CMK (cell line): ENCODE measurements at regions not wholly inside any gene's neighbourhood (a gene's known extent, or its start where the extent isn't known, plus 50 kb on each side); places are given as distances from the start of the nearest gene placed in this dataset.
A peak's percentile ranks its signal among the peaks of the same experiment; 100 is the strongest.
"Not testable (repeated sequence)": the region's sequence is repeated elsewhere in the genome, so short reads cannot be mapped to it uniquely, and the experiment has no call there.

Experiments
- DNase-seq: peaks from one replicate; pipeline ENCODE4 v3.0.0-alpha.2; 2010; ENCODE audit warnings: low read depth

DNA sequence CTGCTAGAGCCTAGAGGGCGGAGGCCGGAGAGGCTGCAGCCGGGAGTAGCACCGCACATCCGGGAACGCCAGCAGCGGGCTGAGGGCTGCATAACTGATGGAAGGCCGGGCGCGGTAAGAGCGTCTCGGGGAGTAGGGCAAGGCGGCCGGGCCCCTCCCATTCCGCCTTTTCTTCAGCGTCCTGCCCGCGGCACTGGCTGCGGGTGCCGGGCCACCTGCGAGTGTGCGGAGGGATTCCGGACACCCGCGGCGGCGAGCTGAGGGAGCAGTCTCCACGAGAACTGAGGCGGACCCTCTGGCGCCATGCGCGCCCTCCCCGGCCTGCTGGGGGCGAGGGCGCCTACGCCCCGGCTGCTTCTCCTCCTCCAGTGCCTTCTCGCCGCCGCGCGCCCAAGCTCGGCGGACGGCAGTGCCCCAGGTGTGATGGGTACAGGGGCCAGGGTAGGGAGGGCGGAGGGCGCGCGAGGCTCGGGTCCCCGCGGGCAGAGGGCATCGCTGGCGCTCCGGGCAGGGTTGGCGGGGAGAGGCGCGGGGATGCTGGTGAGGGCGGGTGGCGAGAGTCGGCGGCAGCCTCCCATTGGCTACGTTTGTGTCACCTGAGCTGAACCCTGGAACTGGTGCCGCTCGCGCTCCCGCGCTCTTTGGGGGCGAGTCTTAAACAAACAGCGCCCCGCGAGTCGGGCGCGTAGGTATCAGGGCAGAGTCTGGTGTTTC, 334.4 kb downstream of the SRGAP2C start:
- peak; percentile 59 for DNase-seq

DNA sequence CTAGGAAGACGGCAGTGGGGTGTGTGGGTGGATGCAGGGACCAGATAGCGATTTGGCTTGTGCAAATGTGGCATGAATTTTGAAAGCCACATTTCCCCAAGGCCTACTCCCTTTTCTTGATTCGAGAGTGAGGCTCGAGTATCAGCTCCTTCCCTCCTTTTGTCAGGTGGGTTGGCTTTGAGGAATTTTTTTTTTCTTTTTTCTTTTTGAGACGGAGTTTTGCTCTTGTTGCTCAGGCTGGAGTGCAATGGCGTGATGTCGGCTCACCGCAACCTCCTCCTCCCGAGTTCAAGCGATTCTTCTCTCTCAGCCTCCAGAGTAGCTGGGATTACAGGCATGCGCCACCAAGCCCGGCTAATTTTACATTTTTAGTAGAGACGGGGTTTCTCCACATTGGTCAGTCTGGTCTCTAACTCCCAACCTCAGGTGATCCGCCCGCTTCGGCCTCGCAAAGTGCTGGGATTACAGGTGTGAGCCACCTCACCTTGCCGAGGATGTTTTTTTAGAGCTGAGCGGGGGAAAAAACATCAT, 335.0 kb downstream of the SRGAP2C start:
- DNase-seq = not testable (repeated sequence)

DNA sequence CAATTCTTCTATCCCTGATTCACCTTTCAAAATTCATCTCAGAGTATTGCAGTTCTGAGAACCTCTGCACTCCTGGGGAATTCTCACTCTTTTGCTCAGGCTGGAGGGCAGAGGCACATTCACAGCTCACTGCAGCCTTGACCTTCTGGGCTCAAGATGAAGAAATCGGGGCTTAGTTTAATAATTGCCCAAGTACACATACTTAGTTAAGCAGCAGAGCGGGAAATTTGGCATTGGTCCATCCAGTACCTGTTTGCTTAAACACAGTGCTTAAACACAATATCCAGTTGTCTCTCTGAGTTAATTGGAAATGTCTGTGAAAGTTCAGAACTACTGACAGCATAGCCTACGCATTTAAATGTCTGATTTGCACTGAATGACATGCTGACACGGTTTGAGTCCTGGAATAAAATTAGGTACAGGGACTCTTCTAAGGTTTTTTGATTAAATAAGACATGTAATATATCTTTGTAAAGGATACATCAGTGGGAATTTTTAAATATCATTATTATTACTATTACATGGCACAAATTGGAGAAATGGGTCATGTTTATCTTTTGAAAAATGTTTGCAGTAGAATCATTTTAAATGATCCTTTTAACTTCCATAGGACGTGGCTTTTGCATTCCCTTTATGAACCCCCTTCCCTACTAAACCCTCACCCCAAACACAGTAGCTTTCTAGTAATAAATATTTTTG, 337.4 kb downstream of the SRGAP2C start:
- DNase-seq = no peak

DNA sequence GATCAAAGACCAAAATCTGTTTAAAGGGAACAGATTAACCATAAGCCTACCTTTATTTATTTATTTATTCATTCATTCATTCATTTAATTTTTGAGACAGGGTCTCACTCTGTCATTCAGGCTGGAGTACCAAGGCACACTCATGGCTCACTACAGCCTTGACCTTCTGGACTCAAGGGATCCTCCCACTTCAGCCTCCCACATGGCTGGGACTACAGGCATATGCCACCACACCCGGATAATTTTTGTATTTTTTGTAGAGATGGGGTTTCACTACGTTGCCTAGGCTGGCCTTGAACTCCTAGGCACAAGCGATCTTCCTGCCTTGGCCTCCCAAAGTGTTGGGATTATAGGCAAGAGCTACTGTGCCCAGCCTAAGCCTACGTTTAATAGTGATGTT, 338.3 kb downstream of the SRGAP2C start:
- not testable (repeated sequence) for DNase-seq

DNA sequence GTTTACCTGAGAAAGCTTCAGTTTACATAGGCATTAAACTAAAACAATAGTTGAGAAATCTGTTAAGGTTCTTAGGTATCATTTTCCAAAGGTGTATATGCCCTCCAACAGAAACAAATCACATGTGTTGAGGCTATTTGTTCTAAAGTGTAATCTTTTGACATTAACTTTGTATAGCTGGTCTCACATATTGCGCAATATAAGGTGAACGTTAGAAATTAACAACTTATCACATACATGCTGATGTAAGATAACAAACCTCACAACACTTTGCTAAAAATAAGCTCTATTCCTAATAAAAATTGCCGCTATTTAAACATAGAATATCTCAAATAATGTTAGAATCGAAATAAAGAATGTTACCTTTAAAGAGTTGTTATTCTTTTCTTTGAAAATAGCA, 340.6 kb downstream of the SRGAP2C start:
- no peak for DNase-seq

DNA sequence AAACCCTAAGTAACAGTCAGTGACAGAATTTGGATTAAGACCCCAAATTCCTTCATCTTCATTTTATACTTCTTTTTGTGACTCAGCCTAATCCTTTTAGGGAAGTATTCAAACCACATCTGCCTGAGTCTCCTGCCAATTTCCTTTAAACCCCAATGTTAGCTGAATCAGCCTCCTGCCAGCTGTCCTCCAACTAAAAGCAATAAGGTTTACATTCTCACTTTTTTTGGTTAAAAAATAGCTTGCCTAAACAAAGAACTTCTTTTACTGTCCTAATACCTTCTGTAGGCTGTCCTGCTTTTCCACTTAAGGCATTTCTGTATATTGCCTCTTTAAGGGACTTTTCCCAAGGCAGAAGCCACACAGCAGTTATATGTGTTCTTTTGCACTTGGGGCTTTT, 344.2 kb downstream of the SRGAP2C start:
- DNase-seq = not testable (repeated sequence)

DNA sequence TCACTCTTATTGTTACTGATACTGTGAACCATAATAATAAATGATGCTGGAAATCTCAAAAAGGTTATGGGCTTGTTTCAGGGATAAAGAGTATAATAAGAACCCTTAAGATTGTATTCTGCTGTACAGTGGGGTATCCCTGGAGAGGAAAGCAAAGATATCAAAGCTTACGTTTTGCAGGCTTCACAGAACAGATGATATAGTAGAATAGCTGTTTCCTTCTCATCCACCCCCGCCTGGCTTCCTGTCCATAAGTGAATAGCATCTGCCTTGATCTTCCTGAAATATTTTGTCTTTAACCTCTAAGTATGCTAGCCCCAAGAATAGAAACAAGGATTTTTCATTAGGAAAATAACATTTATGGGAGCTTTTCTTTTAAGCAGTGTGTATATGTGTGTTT, 345.3 kb downstream of the SRGAP2C start:
- not testable (repeated sequence) for DNase-seq

DNA sequence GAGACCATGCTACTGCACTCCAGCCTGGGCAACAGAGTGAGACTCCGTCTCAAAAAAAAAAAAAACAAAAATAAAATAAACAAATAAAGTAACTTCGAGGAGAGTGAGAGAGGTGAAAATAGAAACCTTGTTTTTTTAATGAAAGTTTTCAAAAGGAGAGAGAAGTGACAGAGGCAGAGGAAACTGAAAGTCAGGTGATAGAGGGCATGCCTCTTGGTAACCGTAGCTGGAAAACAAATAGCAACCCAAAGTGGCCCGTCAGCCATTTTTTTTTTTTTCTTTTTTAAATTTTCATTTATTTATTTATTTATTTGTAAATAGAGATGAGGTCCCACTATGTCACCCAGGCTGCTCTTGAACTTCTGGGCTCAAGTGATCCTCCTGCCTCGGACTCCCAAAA, 347.0 kb downstream of the SRGAP2C start:
- not testable (repeated sequence) for DNase-seq

DNA sequence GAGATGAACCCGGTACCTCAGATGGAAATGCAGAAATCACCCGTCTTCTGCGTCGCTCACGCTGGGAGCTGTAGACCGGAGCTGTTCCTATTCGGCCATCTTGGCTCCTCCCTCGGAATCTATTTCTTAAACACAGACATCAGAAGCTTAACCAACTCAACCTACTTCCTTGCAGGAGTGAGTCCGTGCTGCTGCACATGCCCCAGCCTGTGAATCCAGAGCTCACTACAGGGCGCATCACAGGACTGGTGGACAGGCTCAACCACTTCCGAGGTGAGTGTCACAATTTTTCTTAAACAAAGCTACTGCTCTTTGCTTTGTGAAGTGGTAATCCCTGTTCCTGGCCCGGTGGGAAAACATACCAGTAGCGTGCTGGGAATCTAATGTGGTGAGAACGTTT, 353.4 kb downstream of the SRGAP2C start:
- DNase-seq = not testable (repeated sequence)

DNA sequence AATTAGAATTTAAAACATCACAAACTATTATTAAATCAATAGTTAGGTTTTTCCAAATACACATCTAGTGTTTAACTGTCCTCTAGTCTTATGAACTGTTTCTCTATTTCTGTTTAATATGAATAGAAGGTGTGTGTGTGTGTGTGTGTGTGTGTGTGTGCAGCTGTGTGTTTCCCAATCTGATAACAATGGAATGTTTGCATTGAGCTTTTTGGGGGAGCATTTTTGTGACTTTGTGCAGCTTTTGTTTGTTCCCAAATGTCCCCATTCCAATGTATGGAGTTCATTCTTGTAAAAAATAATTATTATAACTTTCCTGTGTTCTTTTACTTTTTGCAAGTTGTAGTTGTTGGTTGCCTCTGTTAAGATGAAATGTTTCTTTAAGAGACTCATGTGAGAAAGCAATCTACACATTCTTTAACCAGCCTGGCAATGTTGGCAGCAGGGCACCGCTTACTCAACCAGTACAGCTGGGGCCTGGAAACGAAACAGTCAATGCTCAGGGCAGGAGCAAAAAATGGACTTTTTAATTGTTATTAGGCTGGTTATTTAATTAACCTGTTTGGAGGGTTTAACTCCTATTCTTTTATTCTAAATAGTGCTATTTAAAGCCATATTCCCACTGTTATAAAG, 354.3 kb downstream of the SRGAP2C start:
- DNase-seq = no peak

DNA sequence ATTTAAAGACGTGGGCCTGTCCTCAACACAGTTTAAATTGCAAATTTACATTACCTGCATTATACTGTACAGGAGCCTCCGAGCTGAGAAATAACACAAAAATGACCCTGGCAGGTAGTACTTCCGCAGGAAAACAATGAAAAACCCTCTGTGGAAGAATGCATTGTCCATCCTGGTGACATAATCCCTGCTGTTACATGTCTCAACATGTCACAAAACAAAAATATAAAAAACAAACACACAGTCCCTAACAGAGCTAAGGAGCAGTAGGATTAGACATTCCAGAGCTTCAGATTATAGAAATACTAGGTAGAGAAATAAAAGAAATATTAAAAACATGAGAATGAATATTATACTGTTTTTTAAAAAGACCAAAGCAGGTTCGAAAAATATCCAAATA, 359.2 kb downstream of the SRGAP2C start:
- DNase-seq = not testable (repeated sequence)

DNA sequence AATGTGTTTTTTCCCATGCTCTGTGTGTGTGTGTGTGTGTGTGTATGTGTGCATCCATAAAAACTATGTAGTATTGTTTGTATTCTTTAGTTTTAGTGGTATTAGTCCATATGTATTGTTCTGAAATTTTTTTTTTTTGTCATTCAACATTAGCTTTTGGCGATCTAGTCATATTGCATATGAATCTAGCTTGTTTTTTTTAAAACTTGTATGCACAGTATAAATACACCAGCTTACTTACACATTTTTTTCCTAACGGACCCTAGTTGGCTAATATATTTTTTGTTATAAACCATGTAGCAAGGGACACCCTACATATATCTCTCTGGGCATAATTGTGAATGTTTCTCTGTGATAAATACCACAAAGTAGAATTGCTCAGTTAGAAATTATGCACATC, 359.7 kb downstream of the SRGAP2C start:
- no peak for DNase-seq

DNA sequence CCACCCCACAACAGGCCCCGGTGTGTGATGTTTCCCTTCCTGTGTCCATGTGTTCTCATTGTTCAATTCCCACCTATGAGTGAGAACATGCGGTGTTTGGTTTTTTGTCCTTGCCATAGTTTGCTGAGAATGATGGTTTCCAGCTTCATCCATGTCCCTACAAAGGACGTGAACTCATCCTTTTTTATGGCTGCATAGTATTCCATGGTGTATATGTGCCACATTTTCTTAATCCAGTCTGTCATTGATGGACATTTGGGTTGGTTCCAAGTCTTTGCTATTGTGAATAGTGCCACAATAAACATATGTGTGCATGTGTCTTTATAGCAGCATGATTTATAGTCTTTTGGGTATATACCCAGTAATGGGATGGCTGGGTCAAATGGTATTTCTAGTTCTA, 361.1 kb downstream of the SRGAP2C start:
- not testable (repeated sequence) for DNase-seq

DNA sequence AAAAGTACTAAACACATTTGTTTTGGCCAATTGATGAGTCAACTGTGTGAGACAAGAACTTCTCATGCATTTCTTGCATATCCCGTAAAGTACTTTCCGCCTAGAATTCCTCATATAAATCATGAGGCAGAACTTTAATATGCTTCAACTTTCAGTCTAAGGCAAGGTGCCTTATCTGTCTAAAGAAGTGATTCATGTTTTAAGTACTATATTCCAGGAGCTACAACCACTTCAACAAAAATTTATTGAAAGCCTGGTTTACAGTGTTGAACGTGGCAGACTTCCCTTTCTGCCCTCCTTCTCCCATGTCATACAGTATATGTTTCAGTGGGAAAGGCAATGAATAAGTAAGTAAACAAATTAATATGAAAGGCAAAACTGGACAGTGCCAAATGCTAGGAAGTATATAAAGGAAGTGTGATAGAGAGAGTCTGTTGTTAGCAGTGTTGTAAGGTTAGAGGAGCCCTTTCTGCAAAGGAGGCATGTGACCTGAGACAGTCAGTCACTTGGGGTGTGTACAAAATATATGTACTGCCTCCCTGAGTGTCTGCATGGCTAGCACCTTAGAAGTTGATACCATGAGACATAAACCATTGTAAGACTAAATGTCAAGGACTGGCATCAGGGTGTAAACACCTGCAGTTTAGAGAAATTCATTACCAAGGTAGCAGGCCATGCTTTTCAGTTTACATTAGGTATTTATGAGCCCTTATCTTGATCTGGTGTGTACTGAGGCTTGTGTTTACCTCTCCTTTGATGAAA, 362.2 kb downstream of the SRGAP2C start:
- DNase-seq = no peak

DNA sequence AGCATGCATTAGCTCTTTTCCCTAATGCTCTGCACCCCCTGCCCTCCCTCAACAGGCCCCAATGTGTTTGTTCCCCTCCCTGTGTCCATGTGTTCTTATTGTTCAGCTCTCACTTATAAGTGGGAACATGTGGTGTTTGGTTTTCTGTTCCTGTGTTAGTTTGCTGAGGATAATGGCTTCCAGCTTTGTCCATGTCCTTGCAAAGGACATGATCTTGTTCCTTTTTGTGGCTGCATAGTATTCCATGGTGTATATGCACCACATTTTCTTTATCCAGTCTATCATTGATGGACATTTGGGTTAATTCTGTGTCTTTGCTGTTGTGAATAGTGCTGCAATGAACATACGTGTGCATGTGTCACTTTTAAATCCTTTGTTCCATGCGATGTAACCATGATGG, 363.0 kb downstream of the SRGAP2C start:
- DNase-seq = not testable (repeated sequence)

DNA sequence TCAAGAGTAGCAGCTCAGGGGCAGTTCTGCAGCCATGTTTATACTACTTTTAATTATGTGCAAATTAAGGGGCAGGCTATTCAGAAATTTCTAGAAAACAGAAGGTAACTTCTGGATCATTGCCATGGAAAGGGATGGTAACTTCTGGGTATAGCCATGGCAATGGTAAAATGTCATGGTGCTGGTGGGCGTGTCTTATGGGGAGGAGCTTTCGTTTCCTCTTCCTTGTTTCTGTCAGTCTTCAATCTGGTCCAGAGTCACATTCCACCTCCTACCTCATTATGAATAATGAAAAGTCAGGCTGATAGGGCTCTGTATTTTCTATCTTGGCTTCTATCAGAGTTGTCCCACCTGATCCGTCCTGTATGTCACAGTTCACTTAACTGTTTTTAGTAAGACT, 366.0 kb downstream of the SRGAP2C start:
- not testable (repeated sequence) for DNase-seq

DNA sequence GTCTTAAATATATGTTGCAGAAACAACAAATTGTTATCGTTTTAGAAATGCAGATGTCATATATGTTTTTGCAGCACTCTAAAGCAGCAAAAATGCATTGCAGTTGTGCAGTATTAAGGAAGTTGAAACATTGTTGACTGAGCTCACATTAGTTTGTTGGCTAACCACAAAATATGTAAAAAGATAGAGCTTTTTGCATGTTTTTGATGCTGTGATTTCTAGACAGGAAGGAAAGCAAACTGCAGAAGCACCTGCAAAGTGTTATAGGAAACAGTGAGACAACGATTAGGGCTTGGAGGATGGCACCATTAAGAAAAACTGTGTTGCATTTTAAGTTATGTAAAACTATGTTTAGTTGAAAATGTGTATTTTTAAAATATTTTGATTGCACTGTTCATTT, 366.7 kb downstream of the SRGAP2C start:
- not testable (repeated sequence) for DNase-seq

DNA sequence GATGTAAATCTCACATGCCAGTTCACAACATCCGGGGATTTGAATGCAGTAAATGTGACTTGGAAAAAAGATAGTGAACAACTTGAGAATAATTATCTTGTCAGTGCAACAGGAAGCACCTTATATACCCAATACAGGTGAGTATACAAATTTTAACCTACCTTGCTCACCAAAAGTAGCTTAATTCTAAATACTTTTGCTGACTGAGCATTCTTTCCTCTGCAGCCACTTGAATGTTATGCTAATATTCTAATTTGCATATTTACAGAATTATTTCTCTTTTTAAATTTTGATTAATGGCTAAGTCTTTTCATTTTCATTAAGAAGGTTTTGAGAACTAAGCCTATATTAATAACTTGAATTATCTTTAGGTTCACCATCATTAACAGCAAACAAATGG, 371.8 kb downstream of the SRGAP2C start:
- DNase-seq = not testable (repeated sequence)

DNA sequence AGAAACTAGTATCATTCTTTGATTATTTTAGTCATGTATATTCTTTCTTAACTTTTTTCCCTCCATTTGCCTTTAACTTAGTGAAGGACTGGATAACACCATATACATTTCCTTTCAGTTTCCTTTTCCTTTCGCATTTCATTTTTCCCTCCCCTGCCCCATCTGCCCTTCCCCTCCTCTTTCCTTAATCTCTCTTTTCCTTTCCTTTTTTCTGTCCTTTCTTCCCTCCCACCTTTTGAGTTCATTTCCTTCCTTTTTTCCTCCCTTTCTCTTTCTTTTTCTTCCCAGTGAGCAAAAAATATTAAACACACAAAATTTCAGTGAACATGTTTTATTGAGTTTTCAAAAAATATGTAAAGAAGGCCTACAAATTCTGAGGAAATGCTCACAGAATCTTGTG, 373.3 kb downstream of the SRGAP2C start:
- DNase-seq = not testable (repeated sequence)

DNA sequence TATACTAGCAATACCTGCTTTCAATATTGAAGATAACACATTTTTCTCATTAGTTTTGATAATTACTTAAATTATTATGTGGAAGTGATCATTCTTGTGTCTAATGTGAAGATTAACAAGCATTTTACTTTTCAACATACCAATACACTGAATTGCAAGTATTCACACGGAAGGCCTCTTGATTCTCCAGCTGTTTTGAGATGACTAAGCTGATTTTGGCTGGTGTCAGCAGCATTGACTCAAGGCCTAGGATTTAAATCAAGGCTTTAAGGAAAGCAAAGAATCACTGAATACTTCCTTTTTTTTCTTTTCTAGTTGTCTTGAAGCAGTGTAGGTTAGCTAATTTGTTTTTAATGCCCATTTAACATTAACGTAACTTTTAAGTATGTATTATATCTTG, 373.7 kb downstream of the SRGAP2C start:
- DNase-seq = no peak

DNA sequence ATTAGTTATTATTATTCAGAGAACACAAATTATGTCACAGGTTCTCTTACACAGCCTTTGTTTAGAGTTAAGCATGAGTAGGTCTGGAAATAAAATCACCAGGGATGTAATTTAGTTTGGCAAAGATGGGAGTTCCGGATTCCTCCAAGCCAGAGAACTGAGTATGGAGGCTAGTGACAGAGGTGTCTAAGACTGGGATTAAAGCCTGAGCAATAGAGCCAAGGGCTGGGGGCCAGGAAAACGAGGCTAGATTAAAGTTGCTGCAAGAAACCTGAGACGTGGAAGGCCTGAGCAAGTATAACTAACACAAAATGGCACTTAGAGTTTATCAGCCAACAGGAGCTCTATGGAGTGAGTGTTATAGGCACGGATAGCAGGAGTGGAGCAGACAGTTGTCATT, 381.6 kb downstream of the SRGAP2C start:
- no peak for DNase-seq

DNA sequence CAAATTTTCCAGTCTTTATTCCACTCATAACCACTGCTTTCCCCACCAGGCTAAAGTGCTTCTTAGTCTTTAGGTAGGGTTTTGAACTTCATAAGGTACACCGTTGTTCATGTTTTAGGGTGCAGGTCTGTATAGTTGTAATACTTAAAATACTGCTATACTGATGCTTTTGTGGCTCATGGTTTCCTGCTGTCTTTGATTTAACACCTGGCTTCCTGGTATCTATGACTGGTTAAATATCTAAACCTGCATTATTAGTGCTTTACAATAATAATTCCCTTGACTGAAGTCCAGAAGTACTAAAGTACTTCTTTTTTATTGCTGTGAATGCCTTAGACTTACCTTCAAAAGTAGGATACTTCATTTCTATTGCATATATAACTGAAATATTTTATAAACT, 384.7 kb downstream of the SRGAP2C start:
- DNase-seq = no peak
